ENCODE measurements at regions not wholly inside any gene's neighbourhood (a gene's known extent, or its start where the extent isn't known, plus 50 kb on each side); places are given as distances from the start of the nearest gene placed in this dataset.

- H4K20me1 ChIP-seq (ENCODE audit: insufficient read depth, low read length): no peaks in the 10 kb centered on the region
- no peak for TF ChIP-seq EZH2phosphoT487 (IDR thresholded peaks at IDR 0.05; ENCODE audit: borderline replicate concordance, low read depth, low read length)
- TF ChIP-seq CTCF (conservative IDR thresholded peaks at IDR 0.05; ENCODE audit: low read length): no peak
- intact Hi-C loops (cut with micrococcal nuclease; ENCODE audit: unreplicated experiment): no loop called here
- H3K36me3 ChIP-seq (ENCODE audit: insufficient read depth, low read length): no peaks in the 10 kb centered on the region
- H3K4me1 ChIP-seq (ENCODE audit: insufficient read depth, low read length, poor library complexity, severe bottlenecking): no peaks in the 10 kb centered on the region
- ChIA-PET POLR2A (interaction anchor here (0.5 kb wide), 1 partner anchor 40 kb away, joined by 3 read pairs; no protein-coding TSS in a partner anchor), CTCF (ENCODE audit: unreplicated experiment) (no interaction called here)
- no peaks in the 10 kb centered on the region for H3K79me2 ChIP-seq (ENCODE audit: insufficient read depth, low read depth, low read length)
- no peaks in the 10 kb centered on the region for H3K9me2 ChIP-seq (ENCODE audit: insufficient read depth, low read length)
- DNase-seq (ENCODE audit: low spot score): no peak
- no peaks in the 10 kb centered on the region for H3K9me3 ChIP-seq (ENCODE audit: low read length)
- no TSS peak for BruUV-seq (replicated peaks)
- no peak overlapping the region for H3K27ac ChIP-seq (ENCODE audit: low read depth, low read length, poor library complexity, severe bottlenecking)
- no peak overlapping the region for H3K4me3 ChIP-seq (ENCODE audit: low read depth, low read length, poor library complexity, severe bottlenecking)
- H3K4me2 ChIP-seq (ENCODE audit: low read length): no peak overlapping the region
- no peak overlapping the region for H2AFZ ChIP-seq (ENCODE audit: low read length)
These were observed 976.9 kb downstream of the BRINP3 start for GRCh38 chr1:189500778-189501177.

- no TSS peak for BruUV-seq (replicated peaks)
- no peak overlapping the region for H2AFZ ChIP-seq (ENCODE audit: low read length)
- CTCF ChIA-PET (ENCODE audit: unreplicated experiment): no interaction called here
These were observed 966.8 kb downstream of the BRINP3 start for GRCh38 chr1:189510827-189511226.

More at GRCh38 chr1:189510827-189511226, 966.8 kb downstream of the BRINP3 start:
- H4K20me1 ChIP-seq (ENCODE audit: insufficient read depth, low read length): no peaks in the 10 kb centered on the region
- POLR2A ChIA-PET: interaction anchor here (0.6 to 0.9 kb wide), 2 partner anchors 20 to 254 kb away, joined by 3 to 7 read pairs; no protein-coding TSS in a partner anchor
- no peak overlapping the region for H3K4me2 ChIP-seq (ENCODE audit: low read length)
- H3K9me3 ChIP-seq (ENCODE audit: low read length): no peaks in the 10 kb centered on the region
- intact Hi-C loops (cut with micrococcal nuclease; ENCODE audit: unreplicated experiment): no loop called here
- no peaks in the 10 kb centered on the region for H3K36me3 ChIP-seq (ENCODE audit: insufficient read depth, low read length)
- TF ChIP-seq CTCF (conservative IDR thresholded peaks at IDR 0.05; ENCODE audit: low read length): no peak
- TF ChIP-seq EZH2phosphoT487 (IDR thresholded peaks at IDR 0.05; ENCODE audit: borderline replicate concordance, low read depth, low read length): no peak
- no peak for DNase-seq (ENCODE audit: low spot score)
- H3K4me3 ChIP-seq (ENCODE audit: low read depth, low read length, poor library complexity, severe bottlenecking): no peak overlapping the region
- no peaks in the 10 kb centered on the region for H3K79me2 ChIP-seq (ENCODE audit: insufficient read depth, low read depth, low read length)
- no peak overlapping the region for H3K27ac ChIP-seq (ENCODE audit: low read depth, low read length, poor library complexity, severe bottlenecking)
- H3K4me1 ChIP-seq (ENCODE audit: insufficient read depth, low read length, poor library complexity, severe bottlenecking): no peaks in the 10 kb centered on the region
- no peaks in the 10 kb centered on the region for H3K9me2 ChIP-seq (ENCODE audit: insufficient read depth, low read length)

All from OCI-LY7 (cell line).